NCI-H2081 (cell line): ENCODE measurements at regions not wholly inside any gene's neighbourhood (a gene's known extent, or its start where the extent isn't known, plus 50 kb on each side); places are given as distances from the start of the nearest gene placed in this dataset.

Experiments
- DNase-seq, 2 experiments: peaks; one replicate each; lab custom pipeline; 2025; lab: John Stamatoyannopoulos, UW

GRCh38 chr13:88601949-88602348, 930.8 kb downstream of the SLITRK5 start:
- DNase-seq, result no peak

- no peak for DNase-seq
Measured at GRCh38 chr13:88602786-88603777, 931.9 kb downstream of the SLITRK5 start.

- peak in 1 of 2 experiments; percentile 10 for DNase-seq
Measured at GRCh38 chr13:88617176-88617575, 946.0 kb downstream of the SLITRK5 start.

- DNase-seq, result no peak
Measured at GRCh38 chr13:88622362-88622973, 951.3 kb downstream of the SLITRK5 start.

GRCh38 chr13:88623150-88623549, 952.0 kb downstream of the SLITRK5 start:
- no peak for DNase-seq

- no peak for DNase-seq
Measured at GRCh38 chr13:88627071-88627470, 955.9 kb downstream of the SLITRK5 start.

- no peak for DNase-seq
Measured at GRCh38 chr13:88628882-88629281, 957.7 kb downstream of the SLITRK5 start.

GRCh38 chr13:88637935-88638334, 966.8 kb downstream of the SLITRK5 start:
- DNase-seq, result no peak

GRCh38 chr13:88643233-88643632, 972.1 kb downstream of the SLITRK5 start:
- no peak for DNase-seq

- DNase-seq, result no peak
Measured at GRCh38 chr13:88648598-88649373, 977.6 kb downstream of the SLITRK5 start.

GRCh38 chr13:88649855-88650254, 978.7 kb downstream of the SLITRK5 start:
- DNase-seq, result no peak

- DNase-seq, result no peak
Measured at GRCh38 chr13:88651531-88651930, 980.4 kb downstream of the SLITRK5 start.

- no peak for DNase-seq
Measured at GRCh38 chr13:88656751-88657150, 985.6 kb downstream of the SLITRK5 start.

- no peak for DNase-seq
Measured at GRCh38 chr13:88670509-88670908, 999.3 kb downstream of the SLITRK5 start.

GRCh38 chr13:88674841-88675240, 1003.7 kb downstream of the SLITRK5 start:
- DNase-seq, result no peak

GRCh38 chr13:88675347-88675996, 1004.3 kb downstream of the SLITRK5 start:
- DNase-seq, result no peak

GRCh38 chr13:88676016-88676415, 1004.8 kb downstream of the SLITRK5 start:
- no peak for DNase-seq

GRCh38 chr13:88685459-88685858, 1014.3 kb downstream of the SLITRK5 start:
- no peak for DNase-seq

- no peak for DNase-seq
Measured at GRCh38 chr13:88701551-88701950, 1030.4 kb downstream of the SLITRK5 start.

- no peak for DNase-seq
Measured at GRCh38 chr13:88704600-88705275, 1033.6 kb downstream of the SLITRK5 start.

- DNase-seq, result no peak
Measured at GRCh38 chr13:88707646-88708045, 1036.5 kb downstream of the SLITRK5 start.
